Tibial nerve (tissue), 3 donors: ENCODE measurements at regions not wholly inside any gene's neighbourhood (a gene's known extent, or its start where the extent isn't known, plus 50 kb on each side); places are given as distances from the start of the nearest gene placed in this dataset.

Source experiments
- CTCF ChIP-seq, 5 experiments: fragments of 200-600 bp in 3 of 5; fragments of 450-650 bp in 2 of 5; sonication (generic) in 3 of 5; IDR thresholded peaks; one replicate each; pipeline ENCODE4 v1.5.1; 2016 to 2019; ENCODE audit warnings: antibody characterized with exemption in 5 of 5, mild to moderate bottlenecking in 3 of 5, moderate library complexity in 2 of 5
- POLR2A ChIP-seq, 2 donors: fragments of 450-650 bp; IDR thresholded peaks; one replicate each; pipeline ENCODE4 v1.6.1; 2017; ENCODE audit warnings: antibody characterized with exemption in 2 of 2, mild to moderate bottlenecking in 2 of 2, moderate library complexity in 2 of 2

GRCh38 chr6:170145272-170145592 lies 145.6 kb downstream of the DLL1 start:
- TF ChIP-seq CTCF (IDR thresholded peaks at IDR 0.05) (no peak), POLR2A (IDR thresholded peaks at IDR 0.05) (no peak)
